BE2C (cell line): ENCODE measurements at regions not wholly inside any gene's neighbourhood (a gene's known extent, or its start where the extent isn't known, plus 50 kb on each side); places are given as distances from the start of the nearest gene placed in this dataset.

Experiments
- DNase-seq: peaks from one replicate; pipeline ENCODE4 v3.0.0-alpha.2; 2020
- H3K27me3 ChIP-seq: fragments of 250-450 bp; sonication (Bioruptor Pico); 2 replicates; pipeline ENCODE4 v1.5.1; 2020; ENCODE audit warnings: mild to moderate bottlenecking
- H3K36me3 ChIP-seq: fragments of 250-450 bp; sonication (Bioruptor Pico); 2 replicates; pipeline ENCODE4 v1.5.1; 2020; ENCODE audit warnings: mild to moderate bottlenecking
- H3K4me1 ChIP-seq: fragments of 250-450 bp; sonication (Bioruptor Pico); 2 replicates; pipeline ENCODE4 v1.5.1; 2020
- H3K4me3 ChIP-seq: 2 replicates; pipeline ENCODE4 v1.5.1; 2011; ENCODE audit warnings: low read depth, low read length
- H3K9me3 ChIP-seq: fragments of 250-450 bp; sonication (Bioruptor Pico); 2 replicates; pipeline ENCODE4 v1.5.1; 2020
- TF ChIP-seq, protein P1 (sequence below): IDR thresholded peaks from 2 replicates; pipeline ENCODE4 v1.5.1; 2012; ENCODE audit warnings: mild to moderate bottlenecking, low read depth, low read length

GRCh38 chr4:117422297-117422696, 336.9 kb upstream of the TRAM1L1 start:
- H3K4me1 ChIP-seq: no peaks in the 10 kb centered on the region
- H3K27me3 ChIP-seq: no peaks in the 10 kb centered on the region
- no peaks in the 10 kb centered on the region for H3K36me3 ChIP-seq
- no peak overlapping the region for H3K4me3 ChIP-seq
- no peak for DNase-seq
- no peaks in the 10 kb centered on the region for H3K9me3 ChIP-seq
- TF ChIP-seq, protein P1, sequence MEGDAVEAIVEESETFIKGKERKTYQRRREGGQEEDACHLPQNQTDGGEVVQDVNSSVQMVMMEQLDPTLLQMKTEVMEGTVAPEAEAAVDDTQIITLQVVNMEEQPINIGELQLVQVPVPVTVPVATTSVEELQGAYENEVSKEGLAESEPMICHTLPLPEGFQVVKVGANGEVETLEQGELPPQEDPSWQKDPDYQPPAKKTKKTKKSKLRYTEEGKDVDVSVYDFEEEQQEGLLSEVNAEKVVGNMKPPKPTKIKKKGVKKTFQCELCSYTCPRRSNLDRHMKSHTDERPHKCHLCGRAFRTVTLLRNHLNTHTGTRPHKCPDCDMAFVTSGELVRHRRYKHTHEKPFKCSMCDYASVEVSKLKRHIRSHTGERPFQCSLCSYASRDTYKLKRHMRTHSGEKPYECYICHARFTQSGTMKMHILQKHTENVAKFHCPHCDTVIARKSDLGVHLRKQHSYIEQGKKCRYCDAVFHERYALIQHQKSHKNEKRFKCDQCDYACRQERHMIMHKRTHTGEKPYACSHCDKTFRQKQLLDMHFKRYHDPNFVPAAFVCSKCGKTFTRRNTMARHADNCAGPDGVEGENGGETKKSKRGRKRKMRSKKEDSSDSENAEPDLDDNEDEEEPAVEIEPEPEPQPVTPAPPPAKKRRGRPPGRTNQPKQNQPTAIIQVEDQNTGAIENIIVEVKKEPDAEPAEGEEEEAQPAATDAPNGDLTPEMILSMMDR: no peak

- no peak for DNase-seq
These were observed 340.3 kb upstream of the TRAM1L1 start for GRCh38 chr4:117425636-117426035.

DNA sequence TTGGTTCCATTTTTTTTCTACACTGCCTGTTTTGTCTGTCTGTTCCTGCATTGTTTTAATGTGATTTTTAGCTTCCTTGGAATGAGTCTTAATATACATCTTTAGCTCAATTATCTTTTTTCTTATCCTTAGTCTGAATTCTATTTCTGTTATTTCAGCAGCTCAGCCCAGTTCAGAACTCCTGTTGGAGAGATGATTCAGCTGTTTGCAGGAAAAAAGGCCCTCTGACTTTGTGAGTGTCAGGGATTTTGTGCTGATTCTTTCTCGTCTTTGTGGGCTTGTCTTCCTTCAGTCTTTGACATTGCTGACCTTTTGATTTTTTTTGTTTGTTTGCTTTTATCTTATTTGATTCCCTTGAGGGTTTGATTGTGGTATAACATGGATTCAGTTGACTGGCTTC, 343.2 kb upstream of the TRAM1L1 start:
- Histone ChIP-seq H3K9me3 (no peaks in the 10 kb centered on the region), H3K27me3 (no peaks in the 10 kb centered on the region), H3K4me3 (no peak overlapping the region), H3K36me3 (no peaks in the 10 kb centered on the region), H3K4me1 (no peaks in the 10 kb centered on the region; the same call in 1 of the 2 replicates)
- no peak for DNase-seq
- TF ChIP-seq, protein P1: no peak

More at GRCh38 chr4:117425636-117426035, 340.3 kb upstream of the TRAM1L1 start:
- TF ChIP-seq, protein P1: no peak
- Histone ChIP-seq H3K9me3 (no peaks in the 10 kb centered on the region), H3K27me3 (no peaks in the 10 kb centered on the region), H3K4me1 (no peaks in the 10 kb centered on the region), H3K36me3 (no peaks in the 10 kb centered on the region), H3K4me3 (no peak overlapping the region)

- Histone ChIP-seq H3K27me3 (no peaks in the 10 kb centered on the region), H3K9me3 (no peaks in the 10 kb centered on the region), H3K4me1 (no peaks in the 10 kb centered on the region; the same call in 1 of the 2 replicates), H3K4me3 (no peak overlapping the region), H3K36me3 (no peaks in the 10 kb centered on the region)
- TF ChIP-seq, protein P1: no peak
- no peak for DNase-seq
These were observed 343.7 kb upstream of the TRAM1L1 start for GRCh38 chr4:117429061-117429460.

GRCh38 chr4:117429506-117429905, 344.1 kb upstream of the TRAM1L1 start:
- no peaks in the 10 kb centered on the region for H3K36me3 ChIP-seq
- DNase-seq: no peak
- no peak overlapping the region for H3K4me3 ChIP-seq
- H3K9me3 ChIP-seq: no peaks in the 10 kb centered on the region
- TF ChIP-seq, protein P1: no peak
- H3K4me1 ChIP-seq: no peaks in the 10 kb centered on the region; the same call in 1 of the 2 replicates
- H3K27me3 ChIP-seq: no peaks in the 10 kb centered on the region

- Histone ChIP-seq H3K9me3 (no peaks in the 10 kb centered on the region), H3K4me3 (no peak overlapping the region), H3K4me1 (no peaks in the 10 kb centered on the region; the same call in 1 of the 2 replicates), H3K27me3 (no peaks in the 10 kb centered on the region), H3K36me3 (no peaks in the 10 kb centered on the region)
- DNase-seq: no peak
- TF ChIP-seq, protein P1: no peak
These were observed 349.0 kb upstream of the TRAM1L1 start for GRCh38 chr4:117434424-117434823.
